ENCODE measurements at regions not wholly inside any gene's neighbourhood (a gene's known extent, or its start where the extent isn't known, plus 50 kb on each side); places are given as distances from the start of the nearest gene placed in this dataset.

GRCh38 chr16:65876056-65876408 is 490.5 kb upstream of the CDH5 start:
- H3K4me3 ChIP-seq (ENCODE audit: low read depth, low read length) = no peak overlapping the region
- TF ChIP-seq CTCF (IDR thresholded peaks at IDR 0.05; ENCODE audit: low read depth, low read length, missing control alignments) = no peak
- DNase-seq (ENCODE audit: low read depth) = no peak
- in situ Hi-C loops (cut with HindIII; ENCODE audit: low sequenced_read_pairs) = no loop called here

GRCh38 chr16:65875381-65876055 is 491.0 kb upstream of the CDH5 start:
- DNase-seq (ENCODE audit: low read depth) = peak; percentile 33
- in situ Hi-C loops (cut with HindIII; ENCODE audit: low sequenced_read_pairs) = no loop called here
- no peak overlapping the region for H3K4me3 ChIP-seq (ENCODE audit: low read depth, low read length)
- no peak for TF ChIP-seq CTCF (IDR thresholded peaks at IDR 0.05; ENCODE audit: low read depth, low read length, missing control alignments)

GRCh38 chr16:65869261-65869660 is 497.2 kb upstream of the CDH5 start:
- in situ Hi-C loops (cut with HindIII; ENCODE audit: low sequenced_read_pairs) = no loop called here
- H3K4me3 ChIP-seq (ENCODE audit: low read depth, low read length) = no peak overlapping the region
- no peak for TF ChIP-seq CTCF (IDR thresholded peaks at IDR 0.05; ENCODE audit: low read depth, low read length, missing control alignments)
- no peak for DNase-seq (ENCODE audit: low read depth)

GRCh38 chr16:65867276-65867960 is 499.1 kb upstream of the CDH5 start:
- no peak for DNase-seq (ENCODE audit: low read depth)
- no peak overlapping the region for H3K4me3 ChIP-seq (ENCODE audit: low read depth, low read length)
- in situ Hi-C loops (cut with HindIII; ENCODE audit: low sequenced_read_pairs) = no loop called here
- no peak for TF ChIP-seq CTCF (IDR thresholded peaks at IDR 0.05; ENCODE audit: low read depth, low read length, missing control alignments)

GRCh38 chr16:65863236-65863635 is 503.3 kb upstream of the CDH5 start:
- no peak for TF ChIP-seq CTCF (IDR thresholded peaks at IDR 0.05; ENCODE audit: low read depth, low read length, missing control alignments)
- in situ Hi-C loops (cut with HindIII; ENCODE audit: low sequenced_read_pairs) = no loop called here
- no peak overlapping the region for H3K4me3 ChIP-seq (ENCODE audit: low read depth, low read length)
- DNase-seq (ENCODE audit: low read depth) = no peak

GRCh38 chr16:65861131-65861731 is 505.3 kb upstream of the CDH5 start:
- DNase-seq (ENCODE audit: low read depth) = no peak
- in situ Hi-C loops (cut with HindIII; ENCODE audit: low sequenced_read_pairs) = no loop called here
- TF ChIP-seq CTCF (IDR thresholded peaks at IDR 0.05; ENCODE audit: low read depth, low read length, missing control alignments) = no peak
- no peak overlapping the region for H3K4me3 ChIP-seq (ENCODE audit: low read depth, low read length)

All from astrocyte of the cerebellum (primary cell).